H1 (cell line): ENCODE measurements at regions not wholly inside any gene's neighbourhood (a gene's known extent, or its start where the extent isn't known, plus 50 kb on each side); places are given as distances from the start of the nearest gene placed in this dataset.

ENCODE experiments used
- CTCF ChIA-PET: fragments of 300-600 bp; sonication (Branson Sonifier 250); formaldehyde crosslinking; loops from one replicate; lab custom pipeline; 2021; ENCODE audit not compliant: partially characterized antibody; lab: Charles Lee
- POLR2A ChIA-PET: fragments of 300-600 bp; sonication (Branson Sonifier 250); formaldehyde crosslinking; loops from one replicate; lab custom pipeline; 2021; ENCODE audit warnings: inconsistent platforms; ENCODE audit not compliant: partially characterized antibody; lab: Charles Lee
- DNase-seq, 2 experiments: peaks; one replicate each; pipeline versions ENCODE4 v3.0.0 to v3.0.0-alpha.2; 2010 to 2022; ENCODE audit warnings: low spot score in 2 of 2, low read depth in 1 of 2, mixed read lengths in 1 of 2
- FAIRE-seq: peaks from 2 replicates; lab custom pipeline; 2011; peaks lifted over from hg19 to GRCh38; lab: Jason Lieb, UNC
- H2AFZ ChIP-seq: 2 replicates; pipeline ENCODE4 v1.8.1; 2012; ENCODE audit warnings: low read length, inconsistent platforms
- H2AK5ac ChIP-seq: 2 replicates; pipeline ENCODE4 v1.6.1; 2013; ENCODE audit warnings: low read depth, low read length
- H2BK120ac ChIP-seq: replicated peaks from 2 replicates; pipeline ENCODE3; 2013; ENCODE audit warnings: low read depth, low read length, inconsistent platforms
- H2BK12ac ChIP-seq: 2 replicates; pipeline ENCODE4 v1.6.1; 2013; ENCODE audit warnings: low read depth, low read length
- H2BK15ac ChIP-seq: 2 replicates; pipeline ENCODE4 v1.6.1; 2013; ENCODE audit warnings: low read length
- H2BK20ac ChIP-seq: 2 replicates; pipeline ENCODE4 v1.6.1; 2013; ENCODE audit warnings: low read length
- H2BK5ac ChIP-seq: 2 replicates; pipeline ENCODE4 v1.6.1; 2013; ENCODE audit warnings: low read depth, low read length
- H3K14ac ChIP-seq: 2 replicates; pipeline ENCODE4 v1.6.1; 2013; ENCODE audit warnings: inconsistent platforms; ENCODE audit not compliant: insufficient read length
- H3K18ac ChIP-seq: 2 replicates; pipeline ENCODE4 v1.6.1; 2013; ENCODE audit warnings: low read length; ENCODE audit errors: extremely low read depth
- H3K23ac ChIP-seq: 2 replicates; pipeline ENCODE4 v1.6.1; 2013; ENCODE audit warnings: inconsistent platforms; ENCODE audit not compliant: insufficient read length
- H3K23me2 ChIP-seq: 2 replicates; pipeline ENCODE4 v1.6.1; 2013; ENCODE audit warnings: low read depth, low read length
- H3K27ac ChIP-seq: 2 replicates; pipeline ENCODE4 v1.6.1; 2011; ENCODE audit warnings: low read depth, low read length, inconsistent platforms
- H3K27me3 ChIP-seq, 4 experiments: replicated peaks in 1 of 4; 1 replicate in 1 of 4; 2 replicates in 3 of 4; pipeline versions ENCODE4 v1.6.1 to v1.8.1; 2011 to 2013; ENCODE audit warnings: low read length in 3 of 4, mild to moderate bottlenecking in 3 of 4, inconsistent platforms in 2 of 4, mixed read lengths in 2 of 4, moderate library complexity in 1 of 4; ENCODE audit not compliant: control insufficient read depth in 3 of 4, insufficient read depth in 3 of 4; ENCODE audit errors: extremely low read depth in 1 of 4
- H3K36me3 ChIP-seq, 4 experiments: 2 replicates each; pipeline versions ENCODE4 v1.6.1 to v1.8.1; 2011 to 2013; ENCODE audit warnings: mild to moderate bottlenecking in 4 of 4, low read length in 3 of 4, moderate library complexity in 2 of 4, control low read depth in 1 of 4, inconsistent platforms in 1 of 4; ENCODE audit not compliant: insufficient read depth in 4 of 4, control insufficient read depth in 2 of 4
- H3K4ac ChIP-seq: replicated peaks from 2 replicates; pipeline ENCODE3; 2013; ENCODE audit warnings: low read length, low read depth, mixed read lengths, inconsistent platforms; ENCODE audit not compliant: insufficient read length
- H3K4me1 ChIP-seq, 4 experiments: replicated peaks in 1 of 4; 1 replicate in 1 of 4; 2 replicates in 3 of 4; pipeline versions ENCODE4 v1.6.1 to v1.8.1; 2011 to 2013; ENCODE audit warnings: low read length in 3 of 4, inconsistent platforms in 2 of 4, mixed read lengths in 1 of 4; ENCODE audit not compliant: insufficient read depth in 4 of 4, control insufficient read depth in 3 of 4
- H3K4me2 ChIP-seq, 2 experiments: 2 replicates each; pipeline versions ENCODE4 v1.6.1 to v1.8.1; 2011 to 2013; ENCODE audit warnings: low read depth in 2 of 2, low read length in 2 of 2, control low read depth in 1 of 2, inconsistent platforms in 1 of 2, mild to moderate bottlenecking in 1 of 2; ENCODE audit not compliant: insufficient read depth in 1 of 2
- H3K4me3 ChIP-seq, 4 experiments: fragments of 200-600, 300-600 bp in 1 of 4; sonication (generic), shearing (Covaris generic), sonication (Bioruptor Twin) in 1 of 4; 2 replicates each; pipeline versions ENCODE4 v1.5.1 to v1.8.1; 2011 to 2016; ENCODE audit warnings: low read length in 4 of 4, low read depth in 3 of 4, control low read depth in 2 of 4, inconsistent platforms in 2 of 4, mild to moderate bottlenecking in 2 of 4, mixed read lengths in 1 of 4, moderate library complexity in 1 of 4; ENCODE audit not compliant: insufficient read depth in 2 of 4; ENCODE audit errors: extremely low read depth in 1 of 4
- H3K56ac ChIP-seq: replicated peaks from 2 replicates; pipeline ENCODE3; 2013; ENCODE audit warnings: low read depth, mild to moderate bottlenecking, mixed read lengths, low read length, inconsistent platforms; ENCODE audit not compliant: insufficient read length
- H3K79me1 ChIP-seq: 2 replicates; pipeline ENCODE4 v1.6.1; 2013; ENCODE audit warnings: low read depth, low read length, control low read depth
- H3K79me2 ChIP-seq, 2 experiments: 2 replicates each; pipeline versions ENCODE4 v1.6.1 to v1.8.1; 2012 to 2013; ENCODE audit warnings: low read length in 2 of 2, mild to moderate bottlenecking in 2 of 2, inconsistent platforms in 1 of 2; ENCODE audit not compliant: insufficient read depth in 2 of 2, control insufficient read depth in 1 of 2
- H3K9ac ChIP-seq, 4 experiments: replicated peaks in 1 of 4; 1 replicate in 1 of 4; 2 replicates in 3 of 4; pipeline versions ENCODE4 v1.6.1 to v1.8.1; 2011 to 2013; ENCODE audit warnings: low read depth in 3 of 4, low read length in 3 of 4, control low read depth in 2 of 4, mild to moderate bottlenecking in 2 of 4, moderate library complexity in 2 of 4, inconsistent platforms in 1 of 4; ENCODE audit errors: extremely low read depth in 1 of 4
- H3K9me3 ChIP-seq, 2 experiments: 2 replicates each; pipeline versions ENCODE4 v1.6.1 to v1.8.1; 2012 to 2013; ENCODE audit warnings: mild to moderate bottlenecking in 2 of 2, moderate library complexity in 2 of 2, control low read depth in 1 of 2, inconsistent platforms in 1 of 2, low read depth in 1 of 2, low read length in 1 of 2, mixed read lengths in 1 of 2; ENCODE audit not compliant: insufficient read depth in 2 of 2
- H4K20me1 ChIP-seq, 2 experiments: replicated peaks in 1 of 2; 2 replicates each; pipeline versions ENCODE3 to v1.8.1; 2011 to 2013; ENCODE audit warnings: inconsistent platforms in 2 of 2, low read length in 2 of 2, mild to moderate bottlenecking in 1 of 2; ENCODE audit not compliant: insufficient read depth in 2 of 2, control insufficient read depth in 1 of 2
- H4K5ac ChIP-seq: 2 replicates; pipeline ENCODE4 v1.6.1; 2013; ENCODE audit warnings: low read length, low read depth, mixed read lengths, inconsistent platforms; ENCODE audit not compliant: insufficient read length
- H4K8ac ChIP-seq: 2 replicates; pipeline ENCODE4 v1.8.0; 2013; ENCODE audit warnings: mild to moderate bottlenecking, moderate library complexity, low read length, inconsistent platforms; ENCODE audit not compliant: insufficient read depth; ENCODE audit errors: extremely low read depth
- H4K91ac ChIP-seq: replicated peaks from 2 replicates; pipeline ENCODE3; 2013; ENCODE audit warnings: low read length, mixed read lengths, inconsistent platforms; ENCODE audit not compliant: insufficient read length
- ATF2 ChIP-seq: IDR thresholded peaks from 2 replicates; pipeline ENCODE4 v1.6.1; 2012; ENCODE audit warnings: low read length, inconsistent platforms
- CBX5 ChIP-seq: fragments of 300-800, 300-1000 bp; sonication (generic); IDR thresholded peaks from 2 replicates; pipeline ENCODE4 v1.7.1; 2016; ENCODE audit warnings: antibody characterized with exemption, low read length, low read depth
- CHD1 ChIP-seq: IDR thresholded peaks from 2 replicates; pipeline ENCODE4 v1.6.1; 2012; ENCODE audit warnings: low read depth, low read length, improper control_type of control experiment
- CTCF ChIP-seq, 3 experiments: IDR thresholded peaks; 1 replicate in 2 of 3; 2 replicates in 1 of 3; pipeline versions ENCODE4 v1.5.1 to v1.6.1; 2011; ENCODE audit warnings: low read length in 3 of 3, mild to moderate bottlenecking in 3 of 3, inconsistent platforms in 2 of 3, low read depth in 1 of 3, moderate library complexity in 1 of 3; ENCODE audit not compliant: insufficient read depth in 1 of 3; ENCODE audit errors: control extremely low read depth in 1 of 3
- MAFK ChIP-seq: IDR thresholded peaks from 2 replicates; pipeline ENCODE4 v1.6.1; 2012; ENCODE audit warnings: low read depth, mild to moderate bottlenecking, improper control_type of control experiment, low read length
- PHF8 ChIP-seq: fragments of 200-600 bp; sonication (generic); conservative IDR thresholded peaks from 2 replicates; pipeline ENCODE4 v1.7.1; 2012; ENCODE audit warnings: low read depth, mild to moderate bottlenecking, inconsistent platforms, low read length, moderate library complexity
- POLR2AphosphoS5 ChIP-seq: IDR thresholded peaks from 2 replicates; pipeline ENCODE4 v1.6.1; 2011; ENCODE audit warnings: low read depth, low read length
- TEAD4 ChIP-seq: IDR thresholded peaks from 2 replicates; pipeline ENCODE4 v1.6.1; 2012; ENCODE audit warnings: low read depth, low read length, inconsistent platforms, mixed read lengths
- whole genome bisulfite sequencing, 2 experiments: shearing (Covaris generic) in 1 of 2; methylation state at CpG; one replicate each; pipeline versions ENCODE4 v1.1.6 to v1.1.7; 2013 to 2015; ENCODE audit warnings: low lambda C conversion rate in 2 of 2, mixed read lengths in 2 of 2, inconsistent platforms in 1 of 2, low coverage in 1 of 2, missing lambda C conversion rate in 1 of 2; ENCODE audit not compliant: insufficient replicate concordance in 2 of 2, insufficient coverage in 1 of 2, insufficient read length in 1 of 2; ENCODE audit errors: extremely low coverage in 1 of 2, missing lambda C conversion rate in 1 of 2; 5-methylcytosine and 5-hydroxymethylcytosine counted together

GRCh38 chr4:130077275-130077674 lies 981.3 kb downstream of the C4orf33 start:
- Histone ChIP-seq H2BK5ac (no peak overlapping the region), H3K79me1 (no peaks in the 10 kb centered on the region), H4K8ac (no peak overlapping the region), H3K4ac (no peak overlapping the region), H3K14ac (no peak overlapping the region), H3K27ac (no peak overlapping the region), H4K20me1 (no peaks in the 10 kb centered on the region), H4K91ac (no peak overlapping the region), H3K79me2 (no peaks in the 10 kb centered on the region), H3K27me3 (peaks cover 0 to 1% (median 0%) of the 10 kb centered on the region in 4 experiments; a peak in 1 of 7 replicates), H3K4me1 (peaks cover 0 to 5% (median 1%) of the 10 kb centered on the region in 4 experiments; a peak in 2 of 7 replicates), H2BK20ac (no peak overlapping the region), H3K4me3 (no peak overlapping the region), H2BK15ac (no peak overlapping the region), H3K9me3 (no peaks in the 10 kb centered on the region), H2AK5ac (no peak overlapping the region), H3K36me3 (no peaks in the 10 kb centered on the region), H4K5ac (no peak overlapping the region), H2BK120ac (no peak overlapping the region), H3K23me2 (no peaks in the 10 kb centered on the region), H3K18ac (no peak overlapping the region), H3K56ac (no peak overlapping the region), H3K23ac (no peak overlapping the region), H2AFZ (no peak overlapping the region), H2BK12ac (no peak overlapping the region), H3K4me2 (no peak overlapping the region), H3K9ac (no peak overlapping the region)
- FAIRE-seq = no peak
- 93% methylated on average over 1 of the region's 1 CpG; no CpG with 5 or more reads in 1 of the 2 experiments for WGBS, 2 experiments
- DNase-seq = no peak
- TF ChIP-seq CTCF (IDR thresholded peaks at IDR 0.05; ENCODE audit: control extremely low read depth in 1 of 3, insufficient read depth in 1 of 3, low read depth in 1 of 3, low read length in 3 of 3) = no peak
- TF ChIP-seq POLR2AphosphoS5 = no peak
- no peak for TF ChIP-seq TEAD4
- no peak for TF ChIP-seq ATF2
- no peak for TF ChIP-seq PHF8
- TF ChIP-seq CHD1 = no peak
- no peak for TF ChIP-seq CBX5
- TF ChIP-seq MAFK = no peak
- ChIA-PET CTCF (no interaction called here), POLR2A (no interaction called here)
